ENCODE measurements at regions not wholly inside any gene's neighbourhood (a gene's known extent, or its start where the extent isn't known, plus 50 kb on each side); places are given as distances from the start of the nearest gene placed in this dataset.

GRCh38 chr3:124674336-124674735, 55.9 kb upstream of the UMPS start:
- Histone ChIP-seq H3K36me3 (ENCODE audit: control insufficient read depth in 2 of 4, insufficient read depth in 4 of 4, low read length in 3 of 4) (no peaks in the 10 kb centered on the region), H3K9me3 (ENCODE audit: insufficient read depth in 2 of 2, low read depth in 1 of 2, low read length in 1 of 2) (no peaks in the 10 kb centered on the region), H3K9ac (replicated peaks in 1 of 4; ENCODE audit: extremely low read depth in 1 of 4, low read depth in 3 of 4, low read length in 3 of 4) (no peak overlapping the region), H2BK12ac (ENCODE audit: low read depth, low read length) (no peak overlapping the region), H4K5ac (ENCODE audit: insufficient read length, low read depth, low read length) (no peak overlapping the region), H4K91ac (replicated peaks; ENCODE audit: insufficient read length, low read length) (no peak overlapping the region), H2BK5ac (ENCODE audit: low read depth, low read length) (no peak overlapping the region), H2AK5ac (ENCODE audit: low read depth, low read length) (no peak overlapping the region), H3K23me2 (ENCODE audit: low read depth, low read length) (no peaks in the 10 kb centered on the region), H4K8ac (ENCODE audit: extremely low read depth, insufficient read depth, low read length) (no peak overlapping the region), H3K27me3 (replicated peaks in 1 of 4; ENCODE audit: control insufficient read depth in 3 of 4, extremely low read depth in 1 of 4, insufficient read depth in 3 of 4, low read length in 3 of 4) (no peaks in the 10 kb centered on the region), H3K14ac (ENCODE audit: insufficient read length) (no peak overlapping the region), H3K79me2 (ENCODE audit: control insufficient read depth in 1 of 2, insufficient read depth in 2 of 2, low read length in 2 of 2) (no peaks in the 10 kb centered on the region), H3K79me1 (ENCODE audit: low read depth, low read length) (no peaks in the 10 kb centered on the region), H3K23ac (ENCODE audit: insufficient read length) (no peak overlapping the region), H3K27ac (ENCODE audit: low read depth, low read length) (no peak overlapping the region), H2BK20ac (ENCODE audit: low read length) (no peak overlapping the region), H3K18ac (ENCODE audit: extremely low read depth, low read length) (no peak overlapping the region), H2AFZ (ENCODE audit: low read length) (no peak overlapping the region), H3K4me1 (replicated peaks in 1 of 4; ENCODE audit: control insufficient read depth in 3 of 4, insufficient read depth in 4 of 4, low read length in 3 of 4) (no peaks in the 10 kb centered on the region), H3K4me2 (ENCODE audit: insufficient read depth in 1 of 2, low read depth in 2 of 2, low read length in 2 of 2) (no peak overlapping the region), H3K4me3 (ENCODE audit: extremely low read depth in 1 of 4, insufficient read depth in 2 of 4, low read depth in 3 of 4, low read length in 4 of 4) (no peak overlapping the region), H2BK120ac (replicated peaks; ENCODE audit: low read depth, low read length) (no peak overlapping the region), H3K56ac (replicated peaks; ENCODE audit: insufficient read length, low read depth, low read length) (no peak overlapping the region), H3K4ac (replicated peaks; ENCODE audit: insufficient read length, low read depth, low read length) (no peak overlapping the region), H4K20me1 (replicated peaks in 1 of 2; ENCODE audit: control insufficient read depth in 1 of 2, insufficient read depth in 2 of 2, low read length in 2 of 2) (no peaks in the 10 kb centered on the region), H2BK15ac (ENCODE audit: low read length) (no peak overlapping the region)
- ChIA-PET CTCF (ENCODE audit: partially characterized antibody) (no interaction called here), POLR2A (ENCODE audit: partially characterized antibody) (no interaction called here)
- 92% methylated on average over 13 of the region's 13 CpGs; no CpG with 5 or more reads in 1 of the 2 experiments for whole genome bisulfite sequencing, 2 experiments (ENCODE audit: extremely low coverage in 1 of 2, insufficient coverage in 1 of 2, insufficient read length in 1 of 2, insufficient replicate concordance in 2 of 2, low coverage in 1 of 2, low lambda C conversion rate in 2 of 2, missing lambda C conversion rate in 1 of 2)
- TF ChIP-seq SRF (IDR thresholded peaks at IDR 0.05; ENCODE audit: low read depth, low read length) (no peak), EZH2 (IDR thresholded peaks at IDR 0.05; ENCODE audit: low read depth, low read length, severe bottlenecking) (no peak), EGR1 (IDR thresholded peaks at IDR 0.05; ENCODE audit: borderline replicate concordance, low read depth, low read length) (no peak), SP4 (IDR thresholded peaks at IDR 0.05; ENCODE audit: low read length) (no peak), KDM5A (IDR thresholded peaks at IDR 0.05; ENCODE audit: low read length) (no peak), PHF8 (conservative IDR thresholded peaks at IDR 0.05; ENCODE audit: low read depth, low read length) (no peak), MAFK (IDR thresholded peaks at IDR 0.05; ENCODE audit: low read depth, low read length) (no peak)
- TF ChIP-seq, protein P1, sequence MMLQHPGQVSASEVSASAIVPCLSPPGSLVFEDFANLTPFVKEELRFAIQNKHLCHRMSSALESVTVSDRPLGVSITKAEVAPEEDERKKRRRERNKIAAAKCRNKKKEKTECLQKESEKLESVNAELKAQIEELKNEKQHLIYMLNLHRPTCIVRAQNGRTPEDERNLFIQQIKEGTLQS (IDR thresholded peaks at IDR 0.05; ENCODE audit: insufficient read depth, low read depth, low read length): no peak
- FAIRE-seq (no peak), DNase-seq (ENCODE audit: low read depth in 1 of 2, low spot score in 2 of 2) (no peak)
